ENCODE measurements at regions not wholly inside any gene's neighbourhood (a gene's known extent, or its start where the extent isn't known, plus 50 kb on each side); places are given as distances from the start of the nearest gene placed in this dataset.
"Not testable (repeated sequence)": the region's sequence is repeated elsewhere in the genome, so short reads cannot be mapped to it uniquely, and the experiment has no call there.

GRCh38 chr14:19159003-19159625, 191.9 kb downstream of the POTEM start:
- intact Hi-C loops (cut with micrococcal nuclease); H3K4me1 Mint-ChIP-seq; H3K36me3 Mint-ChIP-seq; H3K27me3 ChIP-seq (ENCODE audit: control insufficient read depth, insufficient read depth, low read length); H3K4me3 Mint-ChIP-seq; H3K27ac ChIP-seq (ENCODE audit: low read length); H3K36me3 ChIP-seq (ENCODE audit: control insufficient read depth, insufficient read depth, low read length); ATAC-seq; H3K9me3 ChIP-seq (ENCODE audit: control insufficient read depth, insufficient read depth, low read length); H3K9me3 Mint-ChIP-seq; H3K27me3 Mint-ChIP-seq (ENCODE audit: low read depth in 2 of 2); DNase-seq; H3K4me3 ChIP-seq (ENCODE audit: low read length); H3K4me1 ChIP-seq (ENCODE audit: control insufficient read depth, insufficient read depth, low read length); H3K27ac Mint-ChIP-seq: not testable (repeated sequence)
- WGBS (ENCODE audit: insufficient coverage) = no CpG with 5 or more reads among the region's 23 CpGs

GRCh38 chr14:19160379-19160778, 193.1 kb downstream of the POTEM start:
- H3K4me3 Mint-ChIP-seq; H3K27ac Mint-ChIP-seq; H3K27me3 ChIP-seq (ENCODE audit: control insufficient read depth, insufficient read depth, low read length); intact Hi-C loops (cut with micrococcal nuclease); ATAC-seq; H3K9me3 Mint-ChIP-seq; H3K4me1 Mint-ChIP-seq; DNase-seq; H3K27me3 Mint-ChIP-seq (ENCODE audit: low read depth in 2 of 2); H3K9me3 ChIP-seq (ENCODE audit: control insufficient read depth, insufficient read depth, low read length); H3K27ac ChIP-seq (ENCODE audit: low read length); H3K36me3 Mint-ChIP-seq; H3K4me3 ChIP-seq (ENCODE audit: low read length); H3K36me3 ChIP-seq (ENCODE audit: control insufficient read depth, insufficient read depth, low read length); H3K4me1 ChIP-seq (ENCODE audit: control insufficient read depth, insufficient read depth, low read length): not testable (repeated sequence)
- WGBS (ENCODE audit: insufficient coverage) = no CpG with 5 or more reads among the region's 1 CpG

GRCh38 chr14:19161251-19162033, 194.2 kb downstream of the POTEM start:
- H3K9me3 ChIP-seq (ENCODE audit: control insufficient read depth, insufficient read depth, low read length); H3K4me3 Mint-ChIP-seq; H3K27ac Mint-ChIP-seq; H3K36me3 ChIP-seq (ENCODE audit: control insufficient read depth, insufficient read depth, low read length); H3K36me3 Mint-ChIP-seq; H3K27ac ChIP-seq (ENCODE audit: low read length); H3K27me3 ChIP-seq (ENCODE audit: control insufficient read depth, insufficient read depth, low read length); DNase-seq; H3K9me3 Mint-ChIP-seq; intact Hi-C loops (cut with micrococcal nuclease); H3K4me3 ChIP-seq (ENCODE audit: low read length); ATAC-seq; H3K4me1 ChIP-seq (ENCODE audit: control insufficient read depth, insufficient read depth, low read length); H3K27me3 Mint-ChIP-seq (ENCODE audit: low read depth in 2 of 2); H3K4me1 Mint-ChIP-seq: not testable (repeated sequence)
- WGBS (ENCODE audit: insufficient coverage) = 85% methylated on average over 6 of the region's 6 CpGs

GRCh38 chr14:19162034-19162706, 194.9 kb downstream of the POTEM start:
- H3K27me3 Mint-ChIP-seq (ENCODE audit: low read depth in 2 of 2); H3K27ac ChIP-seq (ENCODE audit: low read length); H3K4me1 ChIP-seq (ENCODE audit: control insufficient read depth, insufficient read depth, low read length); H3K9me3 Mint-ChIP-seq; DNase-seq; H3K9me3 ChIP-seq (ENCODE audit: control insufficient read depth, insufficient read depth, low read length); H3K27ac Mint-ChIP-seq; H3K4me1 Mint-ChIP-seq; H3K27me3 ChIP-seq (ENCODE audit: control insufficient read depth, insufficient read depth, low read length); H3K4me3 Mint-ChIP-seq; H3K4me3 ChIP-seq (ENCODE audit: low read length); intact Hi-C loops (cut with micrococcal nuclease); H3K36me3 ChIP-seq (ENCODE audit: control insufficient read depth, insufficient read depth, low read length); H3K36me3 Mint-ChIP-seq; ATAC-seq: not testable (repeated sequence)
- 72% methylated on average over 6 of the region's 7 CpGs for WGBS (ENCODE audit: insufficient coverage)

GRCh38 chr14:19162920-19163319, 195.7 kb downstream of the POTEM start:
- intact Hi-C loops (cut with micrococcal nuclease); H3K36me3 Mint-ChIP-seq; H3K27me3 ChIP-seq (ENCODE audit: control insufficient read depth, insufficient read depth, low read length); DNase-seq; H3K9me3 Mint-ChIP-seq; H3K27me3 Mint-ChIP-seq (ENCODE audit: low read depth in 2 of 2); H3K36me3 ChIP-seq (ENCODE audit: control insufficient read depth, insufficient read depth, low read length); H3K4me1 ChIP-seq (ENCODE audit: control insufficient read depth, insufficient read depth, low read length); H3K9me3 ChIP-seq (ENCODE audit: control insufficient read depth, insufficient read depth, low read length); H3K4me3 Mint-ChIP-seq; ATAC-seq; H3K27ac ChIP-seq (ENCODE audit: low read length); H3K4me3 ChIP-seq (ENCODE audit: low read length); H3K27ac Mint-ChIP-seq; H3K4me1 Mint-ChIP-seq: not testable (repeated sequence)
- 60% methylated on average over 2 of the region's 3 CpGs for WGBS (ENCODE audit: insufficient coverage)

GRCh38 chr14:19163891-19164290, 196.7 kb downstream of the POTEM start:
- H3K9me3 Mint-ChIP-seq; H3K27ac ChIP-seq (ENCODE audit: low read length); H3K27ac Mint-ChIP-seq; H3K9me3 ChIP-seq (ENCODE audit: control insufficient read depth, insufficient read depth, low read length); H3K4me3 ChIP-seq (ENCODE audit: low read length); H3K4me1 Mint-ChIP-seq; DNase-seq; H3K27me3 Mint-ChIP-seq (ENCODE audit: low read depth in 2 of 2); H3K27me3 ChIP-seq (ENCODE audit: control insufficient read depth, insufficient read depth, low read length); H3K4me1 ChIP-seq (ENCODE audit: control insufficient read depth, insufficient read depth, low read length); intact Hi-C loops (cut with micrococcal nuclease); ATAC-seq; H3K36me3 Mint-ChIP-seq; H3K36me3 ChIP-seq (ENCODE audit: control insufficient read depth, insufficient read depth, low read length); H3K4me3 Mint-ChIP-seq: not testable (repeated sequence)
- 79% methylated on average over 2 of the region's 2 CpGs for WGBS (ENCODE audit: insufficient coverage)

GRCh38 chr14:19164426-19164825, 197.2 kb downstream of the POTEM start:
- no CpG with 5 or more reads among the region's 1 CpG for WGBS (ENCODE audit: insufficient coverage)
- H3K27me3 ChIP-seq (ENCODE audit: control insufficient read depth, insufficient read depth, low read length) = not testable (repeated sequence)

More at GRCh38 chr14:19164426-19164825, 197.2 kb downstream of the POTEM start:
- H3K27ac Mint-ChIP-seq; H3K4me3 ChIP-seq (ENCODE audit: low read length); intact Hi-C loops (cut with micrococcal nuclease); H3K4me1 Mint-ChIP-seq; H3K4me1 ChIP-seq (ENCODE audit: control insufficient read depth, insufficient read depth, low read length); H3K9me3 Mint-ChIP-seq; H3K36me3 ChIP-seq (ENCODE audit: control insufficient read depth, insufficient read depth, low read length); H3K36me3 Mint-ChIP-seq; DNase-seq; H3K27ac ChIP-seq (ENCODE audit: low read length); ATAC-seq; H3K4me3 Mint-ChIP-seq; H3K27me3 Mint-ChIP-seq (ENCODE audit: low read depth in 2 of 2); H3K9me3 ChIP-seq (ENCODE audit: control insufficient read depth, insufficient read depth, low read length): not testable (repeated sequence)

Data from natural killer cell (primary cell).